IPS-NIHi11 (cell line): ENCODE measurements at regions not wholly inside any gene's neighbourhood (a gene's known extent, or its start where the extent isn't known, plus 50 kb on each side); places are given as distances from the start of the nearest gene placed in this dataset.

ENCODE experiments used
- DNase-seq: peaks from one replicate; pipeline ENCODE4 v3.0.0; 2012; ENCODE audit warnings: mixed read lengths, low spot score

DNA sequence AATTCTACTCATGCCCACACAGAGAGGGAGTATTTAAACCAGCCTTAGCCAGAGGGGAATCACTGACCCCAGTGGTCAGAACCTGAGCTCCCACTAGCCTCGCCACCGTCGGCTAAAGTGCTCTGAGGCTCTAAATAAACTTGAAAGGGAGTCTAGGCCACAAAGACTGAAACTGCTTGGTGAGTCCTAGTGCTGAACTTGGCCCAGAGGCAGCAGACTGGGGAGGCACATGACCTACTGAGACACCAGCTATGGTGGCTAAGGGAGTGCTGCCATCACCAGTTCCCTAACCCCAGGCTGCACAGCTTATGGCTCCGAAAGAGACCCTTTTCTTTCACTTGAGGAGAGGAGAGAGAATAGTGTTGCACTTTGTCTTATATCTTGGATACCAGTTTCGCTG, 1542.8 kb downstream of the KCNT2 start:
- DNase-seq: no peak

DNA sequence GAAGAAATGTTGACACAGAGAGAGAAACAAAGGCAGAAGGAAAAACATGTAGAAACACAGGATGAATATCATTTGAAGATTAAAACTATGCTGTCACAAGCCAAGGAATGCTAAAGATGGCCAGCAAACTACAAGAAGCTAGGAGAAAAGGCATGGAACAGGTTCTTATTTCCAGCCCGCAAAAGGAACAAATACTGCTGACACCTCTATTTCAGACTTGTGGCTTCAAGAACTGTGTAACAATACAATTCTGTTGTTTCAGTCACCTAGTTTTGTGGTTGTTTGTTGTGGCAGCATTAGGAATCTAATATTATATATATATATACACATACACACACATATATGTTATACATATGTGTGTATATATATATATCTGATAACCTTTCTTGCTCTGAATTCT, 1543.9 kb downstream of the KCNT2 start:
- DNase-seq: no peak

DNA sequence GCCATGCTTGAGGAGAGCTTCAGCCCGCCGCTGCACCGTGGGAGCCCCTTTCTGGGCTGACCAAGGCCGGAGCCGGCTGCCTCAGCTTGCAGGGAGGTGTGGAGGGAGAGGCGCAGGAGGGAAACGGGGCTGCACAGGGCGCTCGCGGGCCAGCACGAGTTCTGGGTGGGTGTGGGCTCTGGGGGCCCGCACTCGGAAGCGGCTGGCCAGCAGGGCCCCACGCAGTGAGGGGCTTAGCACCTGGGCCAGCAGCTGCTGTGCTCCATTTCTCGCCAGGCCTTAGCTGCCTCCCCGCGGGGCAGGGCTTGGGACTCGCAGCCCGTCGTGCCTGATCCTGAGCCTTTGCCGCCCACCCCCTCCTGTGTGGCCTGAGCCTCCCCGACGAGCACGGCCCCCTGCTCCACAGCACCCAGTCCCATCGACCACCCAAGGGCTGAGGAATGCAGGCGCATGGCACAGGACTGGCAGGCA, 1554.0 kb downstream of the KCNT2 start:
- no peak for DNase-seq

GRCh38 chr1:195053478-195053877, 1554.8 kb downstream of the KCNT2 start:
- no peak for DNase-seq

DNA sequence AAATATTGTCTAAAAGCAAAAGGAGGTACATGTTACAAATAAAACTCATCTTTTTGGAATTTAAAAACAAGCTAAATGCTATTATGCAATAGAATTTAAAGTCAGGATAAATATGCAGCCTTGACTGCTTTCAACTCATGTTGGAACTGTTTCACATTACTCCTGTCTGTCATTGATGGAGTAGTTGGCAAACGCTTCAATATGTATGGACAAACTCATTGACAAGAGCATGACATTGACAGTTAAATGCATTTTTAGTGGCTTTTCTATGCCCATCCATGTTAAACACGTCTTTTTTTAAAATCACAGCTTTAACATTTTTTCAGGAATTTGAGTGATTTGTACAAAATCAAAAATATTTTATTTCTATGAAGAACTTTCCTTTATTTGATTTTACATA, 1560.5 kb downstream of the KCNT2 start:
- no peak for DNase-seq

- DNase-seq: no peak
Observed at GRCh38 chr1:195045072-195045471, 1563.2 kb downstream of the KCNT2 start.

DNA sequence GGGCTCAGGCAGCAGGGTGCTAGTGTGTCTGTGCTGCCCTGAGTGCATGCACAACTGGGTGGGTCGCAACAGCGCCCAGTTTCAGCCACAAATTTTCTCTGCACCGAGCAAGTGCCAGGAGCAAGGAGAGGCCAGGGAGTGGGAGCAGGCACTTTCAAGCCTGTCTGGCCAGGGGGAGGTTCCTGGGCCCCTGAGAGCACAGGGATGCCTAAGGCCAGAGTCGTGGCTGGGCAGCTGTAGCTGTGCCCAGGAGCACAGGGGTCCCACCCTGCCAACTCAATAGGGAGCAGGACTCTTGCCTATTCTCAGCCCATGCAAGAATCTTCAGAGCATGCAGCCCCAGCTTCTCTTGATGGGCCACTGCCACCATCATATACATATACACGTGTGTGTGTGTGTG, 1577.4 kb downstream of the KCNT2 start:
- DNase-seq: no peak

DNA sequence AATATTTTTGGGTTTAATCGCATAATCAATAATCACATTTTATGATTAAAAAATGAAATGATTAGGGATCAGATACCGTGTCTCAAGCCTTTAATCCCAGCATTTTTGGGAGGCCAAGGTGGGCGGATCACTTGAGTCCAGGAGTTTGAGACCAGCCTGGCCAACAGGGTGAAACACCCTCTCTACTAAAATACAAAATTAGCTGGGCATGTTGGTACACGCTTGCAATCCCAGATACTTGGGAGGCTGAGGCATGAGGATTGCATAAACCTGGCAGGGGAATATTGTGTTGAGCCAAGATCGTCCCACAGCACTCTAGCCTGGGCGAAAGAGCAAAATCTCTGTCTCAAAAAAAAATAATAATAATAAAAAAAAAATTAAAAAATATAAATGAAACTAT, 1581.4 kb downstream of the KCNT2 start:
- no peak for DNase-seq

- no peak for DNase-seq
Observed at GRCh38 chr1:195019385-195019784, 1588.9 kb downstream of the KCNT2 start.

DNA sequence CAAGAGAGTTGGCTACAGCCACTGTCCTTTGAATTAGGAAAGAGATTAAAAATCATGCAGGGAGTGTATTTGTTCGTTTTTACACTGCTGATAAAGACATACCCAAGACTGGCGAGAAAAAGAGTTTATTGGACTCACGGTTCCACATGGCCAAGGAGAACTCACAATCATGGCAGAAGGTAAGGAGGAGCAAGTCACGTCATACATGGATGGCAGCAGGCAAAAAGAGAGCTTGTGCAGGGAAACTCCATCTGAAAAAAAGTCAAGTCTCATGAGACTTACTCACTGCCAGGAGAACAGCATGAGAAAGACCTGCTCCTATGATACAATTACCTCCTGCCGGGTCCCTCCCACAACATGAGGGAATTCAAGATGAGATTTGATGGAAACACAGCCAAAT, 1595.2 kb downstream of the KCNT2 start:
- no peak for DNase-seq

DNA sequence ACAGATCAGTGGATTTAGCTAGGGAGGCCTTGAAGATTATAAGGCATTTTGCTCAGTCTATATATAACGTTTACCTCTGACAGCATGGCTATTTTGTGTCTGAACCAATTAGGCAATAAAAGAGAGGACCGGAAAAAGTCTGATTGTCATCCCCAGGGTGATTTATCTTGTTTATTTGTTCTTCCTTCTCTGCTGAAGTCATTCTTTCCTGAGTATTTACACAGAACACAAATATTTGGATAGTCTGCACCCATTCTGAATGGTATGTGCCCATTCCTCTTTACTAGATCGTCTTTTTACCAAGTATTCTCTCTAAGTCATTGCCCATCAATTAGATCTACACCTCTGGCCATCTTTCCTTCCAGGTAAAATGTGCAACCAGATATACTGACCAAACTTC, 1602.9 kb downstream of the KCNT2 start:
- no peak for DNase-seq

- DNase-seq: no peak
Observed at GRCh38 chr1:194990483-194990882, 1617.8 kb downstream of the KCNT2 start.

- no peak for DNase-seq
Observed at GRCh38 chr1:194975913-194976312, 1632.3 kb downstream of the KCNT2 start.

- no peak for DNase-seq
Observed at GRCh38 chr1:194968916-194969315, 1639.3 kb downstream of the KCNT2 start.

DNA sequence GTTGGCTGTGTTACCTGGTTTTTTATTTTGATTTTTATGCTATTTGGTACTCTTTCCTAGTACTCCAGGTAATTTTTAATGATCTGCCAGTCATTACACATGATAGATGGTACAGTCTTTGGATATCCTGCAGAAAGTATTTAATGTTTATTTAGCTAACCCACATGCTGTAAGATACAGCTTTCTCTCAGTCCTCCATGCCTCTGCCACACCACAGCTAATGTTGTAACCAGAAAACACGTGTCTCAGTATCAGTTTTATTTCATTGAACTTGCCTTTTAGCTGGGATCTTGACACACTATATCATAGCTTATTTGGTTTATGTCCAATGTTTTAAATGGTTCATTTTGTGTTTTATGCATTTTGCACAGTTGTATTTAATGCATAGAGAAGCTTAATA, 1648.4 kb downstream of the KCNT2 start:
- DNase-seq: no peak

- DNase-seq: no peak
Observed at GRCh38 chr1:194952171-194952570, 1656.1 kb downstream of the KCNT2 start.

- DNase-seq: no peak
Observed at GRCh38 chr1:194950584-194950983, 1657.7 kb downstream of the KCNT2 start.

GRCh38 chr1:194940336-194941030, 1667.8 kb downstream of the KCNT2 start:
- DNase-seq: no peak

GRCh38 chr1:194935864-194936263, 1672.4 kb downstream of the KCNT2 start:
- no peak for DNase-seq

DNA sequence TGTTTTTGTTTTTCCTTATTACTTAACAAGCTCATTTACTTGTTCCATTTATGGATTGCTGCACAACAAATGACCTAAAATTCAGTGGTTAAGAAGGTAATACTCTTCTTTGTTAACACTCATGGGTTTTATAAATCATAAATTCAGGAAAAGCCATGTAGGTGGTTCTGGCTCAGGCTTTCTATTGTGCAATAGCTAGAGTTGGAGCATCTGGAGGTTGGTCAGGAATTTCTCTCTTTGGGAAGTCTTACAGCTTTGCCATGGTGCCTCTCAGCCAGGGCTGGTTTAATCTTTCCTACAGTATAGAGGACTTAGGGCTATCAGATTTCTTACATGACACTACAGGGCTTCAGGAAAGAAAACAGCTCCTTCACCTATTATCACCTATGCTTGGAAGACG, 1677.1 kb downstream of the KCNT2 start:
- no peak for DNase-seq

DNA sequence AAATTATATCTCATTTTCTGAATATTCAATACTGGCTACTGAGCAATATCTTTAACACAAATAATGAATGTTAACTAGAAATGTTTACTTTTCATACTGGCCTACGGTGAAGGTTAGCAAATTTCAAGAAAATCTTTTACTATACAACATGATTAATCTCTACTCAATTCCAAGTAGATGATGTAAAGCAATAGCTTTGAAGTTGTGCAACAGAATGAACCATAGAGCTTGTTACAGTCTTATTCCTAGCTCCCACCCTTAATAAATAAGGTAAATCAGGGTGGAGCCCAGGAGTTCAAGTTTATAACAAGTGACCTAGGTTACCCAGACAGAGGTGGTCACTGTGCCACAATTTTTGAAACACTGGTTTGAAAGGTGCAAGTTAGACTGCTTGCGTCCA, 1678.1 kb downstream of the KCNT2 start:
- no peak for DNase-seq

DNA sequence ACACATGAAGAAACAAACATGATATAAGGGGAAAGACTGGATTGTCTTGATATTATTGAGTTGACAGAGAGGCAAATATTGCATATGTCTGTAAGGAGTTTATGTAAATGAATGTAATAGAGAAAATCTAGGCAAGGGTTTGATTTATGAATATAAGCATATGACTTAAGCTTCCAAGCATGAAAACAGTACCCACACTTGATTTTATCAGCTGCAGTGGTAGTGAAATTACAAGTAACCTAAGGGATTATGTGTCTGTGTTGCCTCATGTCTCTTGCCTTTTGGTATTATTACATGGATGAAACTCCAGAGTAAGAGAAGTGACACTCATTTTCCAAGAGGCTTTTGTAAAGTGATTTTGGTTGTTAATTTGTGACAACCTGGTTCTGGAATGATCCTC, 1678.9 kb downstream of the KCNT2 start:
- no peak for DNase-seq

- DNase-seq: no peak
Observed at GRCh38 chr1:194919146-194919545, 1689.1 kb downstream of the KCNT2 start.

DNA sequence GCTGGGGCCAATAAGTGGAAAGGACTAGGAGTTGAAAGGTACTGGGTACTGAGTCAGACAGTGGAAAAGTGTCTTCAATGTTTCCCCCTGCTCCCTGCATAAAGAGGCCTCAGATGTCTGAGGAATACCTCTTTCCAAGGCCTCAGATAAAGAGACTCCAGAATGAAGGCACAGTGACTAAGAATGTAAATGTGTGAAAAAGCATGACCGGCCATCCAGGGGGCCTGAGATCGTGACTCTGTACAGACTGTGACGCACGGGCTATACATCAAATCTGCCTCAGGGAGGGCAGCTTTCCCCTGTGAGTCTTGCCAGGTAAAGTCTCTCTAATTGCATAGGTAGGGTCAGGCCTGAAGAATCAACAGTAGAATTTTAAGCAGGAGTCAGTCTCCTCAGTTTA, 1690.5 kb downstream of the KCNT2 start:
- DNase-seq: no peak

DNA sequence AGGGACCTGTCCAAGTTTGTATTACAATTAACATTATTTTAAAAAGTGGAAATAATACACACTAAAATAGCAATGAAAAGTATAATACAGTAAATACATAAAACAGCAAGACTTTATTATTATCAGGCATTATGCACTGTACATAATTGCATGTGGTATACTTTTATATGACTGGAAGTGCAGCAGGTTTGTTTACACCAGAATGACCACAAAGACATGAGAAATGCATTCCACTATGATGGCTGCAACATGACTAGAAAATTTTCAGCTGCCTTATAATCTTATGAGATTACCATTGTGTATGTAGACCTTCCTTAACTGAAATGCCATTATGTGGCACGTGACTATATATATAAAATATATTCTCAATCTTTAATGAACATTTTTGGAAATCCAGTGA, 1699.6 kb downstream of the KCNT2 start:
- no peak for DNase-seq
